ENCODE measurements at regions not wholly inside any gene's neighbourhood (a gene's known extent, or its start where the extent isn't known, plus 50 kb on each side); places are given as distances from the start of the nearest gene placed in this dataset.
A peak's percentile ranks its signal among the peaks of the same experiment; 100 is the strongest.

- DNase-seq (ENCODE audit: low read depth) = peak; percentile 23
- H3K4me3 ChIP-seq (ENCODE audit: control insufficient read depth, low read depth, low read length) = no peak overlapping the region
- no peak for TF ChIP-seq CTCF (conservative IDR thresholded peaks at IDR 0.05; ENCODE audit: control insufficient read depth, insufficient read depth, low read depth, low read length)
Observed at GRCh38 chr12:16112612-16113560, 164.6 kb downstream of the SLC15A5 start.

- no peak for DNase-seq (ENCODE audit: low read depth)
- no peak for TF ChIP-seq CTCF (conservative IDR thresholded peaks at IDR 0.05; ENCODE audit: control insufficient read depth, insufficient read depth, low read depth, low read length)
- H3K4me3 ChIP-seq (ENCODE audit: control insufficient read depth, low read depth, low read length) = no peak overlapping the region
Observed at GRCh38 chr12:16112130-16112529, 165.4 kb downstream of the SLC15A5 start.

- DNase-seq (ENCODE audit: low read depth) = no peak
- no peak overlapping the region for H3K4me3 ChIP-seq (ENCODE audit: control insufficient read depth, low read depth, low read length)
- TF ChIP-seq CTCF (conservative IDR thresholded peaks at IDR 0.05; ENCODE audit: control insufficient read depth, insufficient read depth, low read depth, low read length) = no peak
Observed at GRCh38 chr12:16110596-16110995, 166.9 kb downstream of the SLC15A5 start.

- H3K4me3 ChIP-seq (ENCODE audit: control insufficient read depth, low read depth, low read length) = no peak overlapping the region
- no peak for TF ChIP-seq CTCF (conservative IDR thresholded peaks at IDR 0.05; ENCODE audit: control insufficient read depth, insufficient read depth, low read depth, low read length)
- no peak for DNase-seq (ENCODE audit: low read depth)
Observed at GRCh38 chr12:16103851-16104250, 173.6 kb downstream of the SLC15A5 start.

- H3K4me3 ChIP-seq (ENCODE audit: control insufficient read depth, low read depth, low read length) = no peak overlapping the region
- TF ChIP-seq CTCF (conservative IDR thresholded peaks at IDR 0.05; ENCODE audit: control insufficient read depth, insufficient read depth, low read depth, low read length) = no peak
- no peak for DNase-seq (ENCODE audit: low read depth)
Observed at GRCh38 chr12:16100206-16100605, 177.3 kb downstream of the SLC15A5 start.

- no peak for TF ChIP-seq CTCF (conservative IDR thresholded peaks at IDR 0.05; ENCODE audit: control insufficient read depth, insufficient read depth, low read depth, low read length)
- no peak overlapping the region for H3K4me3 ChIP-seq (ENCODE audit: control insufficient read depth, low read depth, low read length)
- no peak for DNase-seq (ENCODE audit: low read depth)
Observed at GRCh38 chr12:16096273-16096849, 181.1 kb downstream of the SLC15A5 start.

All from fibroblast of mammary gland (primary cell).